Erythroblast (primary cell): ENCODE measurements at regions not wholly inside any gene's neighbourhood (a gene's known extent, or its start where the extent isn't known, plus 50 kb on each side); places are given as distances from the start of the nearest gene placed in this dataset.

Source experiments
- GATA1 ChIP-seq: IDR thresholded peaks from 2 replicates; pipeline ENCODE4 v1.6.1; 2011; ENCODE audit warnings: low read depth, mild to moderate bottlenecking, control low read depth, low read length, moderate library complexity
- POLR2A ChIP-seq: IDR thresholded peaks from 2 replicates; pipeline ENCODE4 v1.6.1; 2011; ENCODE audit warnings: mild to moderate bottlenecking, low read length

GRCh38 chr6:149248693-149249369, 68.7 kb upstream of the TAB2 start:
- no peak for TF ChIP-seq POLR2A
- TF ChIP-seq GATA1, result no peak
